Inferior parietal cortex (tissue), 1 donor: ENCODE measurements at regions not wholly inside any gene's neighbourhood (a gene's known extent, or its start where the extent isn't known, plus 50 kb on each side); places are given as distances from the start of the nearest gene placed in this dataset.
"Not testable (repeated sequence)": the region's sequence is repeated elsewhere in the genome, so short reads cannot be mapped to it uniquely, and the experiment has no call there.

Source experiments
- DNase-seq: peaks from one replicate; pipeline ENCODE4 v3.0.0-alpha.2; 2016; ENCODE audit errors: extremely low spot score

DNA sequence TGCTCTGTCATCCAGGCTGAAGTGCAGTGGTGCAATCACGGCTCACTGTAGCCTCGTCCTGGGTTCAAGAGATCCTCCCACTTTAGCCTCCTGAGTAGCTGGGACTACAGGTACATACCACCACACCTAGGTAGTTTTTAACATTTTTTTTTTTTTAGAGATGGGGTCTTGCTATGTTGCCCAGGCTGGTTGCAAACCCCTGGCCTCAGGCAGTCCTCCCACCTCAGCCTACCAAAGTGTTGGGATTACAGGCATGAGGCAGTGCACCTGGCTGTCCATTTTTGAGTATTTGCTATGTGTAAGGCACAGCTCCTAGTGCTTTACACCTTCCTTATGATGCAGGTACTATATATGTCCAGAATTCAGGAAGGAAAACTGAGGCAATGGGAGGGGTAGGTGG lies 138.8 kb upstream of the ZNF536 start:
- DNase-seq, result no peak

GRCh38 chr19:30235946-30236345 lies 136.2 kb upstream of the ZNF536 start:
- DNase-seq, result no peak

DNA sequence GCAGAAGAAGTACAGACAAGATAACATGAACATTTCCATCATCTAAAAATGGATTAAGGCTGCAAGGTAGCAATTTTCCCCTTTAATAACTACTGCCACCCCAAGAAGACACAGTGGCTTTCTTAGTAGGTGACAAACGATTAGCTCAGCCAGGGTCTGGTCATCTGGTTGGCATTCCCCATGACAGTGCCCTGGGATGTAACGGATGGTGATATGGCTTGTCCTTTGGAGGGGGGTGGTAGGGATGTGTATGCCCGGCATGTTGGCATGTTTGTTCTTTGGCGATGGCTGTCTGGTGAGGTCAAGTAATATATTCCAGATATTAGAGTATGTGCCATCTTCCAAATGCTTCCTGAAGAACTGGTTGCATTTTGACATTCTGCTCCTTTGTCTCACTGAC lies 135.6 kb upstream of the ZNF536 start:
- DNase-seq, result no peak

DNA sequence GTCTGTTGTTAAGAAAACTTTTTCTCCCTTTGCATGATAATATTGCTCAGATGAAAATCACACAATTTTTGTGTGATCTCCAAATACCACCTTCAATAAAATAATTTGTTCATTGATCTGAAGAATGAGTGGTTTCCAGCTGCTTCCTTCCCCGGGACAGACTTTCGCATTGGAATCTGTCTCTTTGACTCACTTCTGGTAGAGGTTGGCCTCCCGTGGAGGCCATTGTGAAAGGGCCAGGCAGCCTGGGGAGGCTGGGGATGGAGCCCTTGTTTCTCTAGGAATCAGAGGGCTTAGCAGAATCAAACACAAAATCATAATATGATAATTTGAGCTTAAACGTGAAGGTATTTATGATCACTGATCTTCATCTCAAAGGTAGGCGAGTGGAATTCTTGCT lies 135.0 kb upstream of the ZNF536 start:
- no peak for DNase-seq

DNA sequence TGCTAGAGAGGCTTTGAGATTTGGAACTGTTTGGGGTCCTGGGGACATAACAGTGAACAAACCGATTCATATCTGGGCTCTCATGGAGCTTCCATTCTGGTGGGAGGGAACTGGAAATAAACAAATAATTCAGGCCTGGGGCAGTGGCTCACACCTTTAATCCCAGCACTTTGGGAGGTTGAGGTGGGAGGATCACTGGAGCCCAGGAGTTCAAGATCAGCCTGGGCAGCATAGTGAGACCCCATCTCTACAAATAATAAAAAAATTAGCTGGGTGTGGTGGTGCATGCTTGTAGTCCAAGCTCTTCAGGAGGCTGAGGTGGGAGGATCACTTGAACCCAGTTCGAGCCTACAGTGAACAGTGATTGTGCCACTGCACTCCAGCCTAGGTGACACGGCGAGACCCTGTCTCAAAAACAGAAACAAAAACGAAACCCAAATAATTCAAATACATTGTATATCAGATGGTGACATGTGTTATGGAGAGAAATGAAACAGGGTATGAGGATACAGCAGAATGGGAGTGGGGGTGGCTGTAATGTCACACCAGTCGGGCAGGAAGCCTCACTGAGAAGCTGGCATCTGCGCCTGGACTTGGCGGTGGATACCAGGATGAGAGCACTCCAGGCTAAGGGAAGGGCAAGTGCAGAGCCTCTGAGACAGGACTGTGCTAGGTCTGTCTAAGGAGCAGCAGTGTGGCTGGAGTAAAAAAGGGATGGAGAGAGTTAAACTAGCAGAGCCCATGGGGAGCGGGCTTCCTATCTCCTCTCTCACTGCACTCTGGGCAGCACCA lies 131.1 kb upstream of the ZNF536 start:
- no peak for DNase-seq

DNA sequence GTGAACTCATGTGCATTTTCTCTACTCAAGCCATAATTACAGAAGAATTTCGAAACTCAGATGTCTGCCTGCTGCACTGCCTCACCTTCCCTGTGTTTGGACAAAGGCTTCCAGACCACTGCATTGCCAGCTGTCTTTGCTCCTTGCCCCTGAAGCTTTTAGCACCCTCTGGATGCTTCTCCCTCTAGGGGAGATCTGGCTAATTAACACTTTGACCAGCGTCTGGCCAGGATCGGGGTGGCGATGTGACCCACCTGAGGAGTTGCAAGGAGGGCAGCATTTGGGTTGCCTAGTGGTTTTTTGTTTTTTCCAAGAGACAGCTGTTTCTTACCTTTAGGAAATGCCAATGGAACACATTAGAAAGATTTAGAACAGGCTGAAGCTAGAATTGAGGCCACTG lies 127.7 kb upstream of the ZNF536 start:
- no peak for DNase-seq

DNA sequence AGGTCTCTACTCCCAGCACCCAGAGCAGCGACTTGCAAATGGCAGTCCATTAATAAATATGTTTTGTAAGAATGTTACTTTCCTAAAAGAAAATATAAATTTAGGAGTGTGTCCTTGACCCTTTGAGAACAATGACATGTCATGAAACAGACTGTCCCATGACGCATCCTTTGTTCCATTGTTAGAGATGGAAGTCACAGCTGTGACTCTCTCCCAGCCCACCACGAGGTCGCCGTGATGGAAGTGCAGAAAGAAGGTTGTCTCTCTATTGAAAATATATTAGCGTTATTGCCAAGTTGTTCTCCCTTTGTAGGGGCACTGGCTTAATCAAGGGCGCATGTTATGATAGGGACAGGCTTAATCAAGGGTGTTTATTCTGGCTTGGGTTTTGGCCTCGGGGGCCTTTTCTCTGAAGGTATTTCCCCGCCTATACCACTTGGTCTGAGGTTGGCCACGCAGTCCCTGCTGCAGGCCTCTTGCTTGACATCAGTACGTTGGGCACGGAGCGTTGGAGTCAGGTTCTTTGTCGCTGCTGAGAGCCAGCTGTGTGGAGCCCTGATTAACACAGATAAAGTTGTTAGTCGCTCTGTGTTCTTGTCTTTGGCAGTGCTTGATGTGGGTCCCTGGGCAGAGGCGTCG lies 126.7 kb upstream of the ZNF536 start:
- DNase-seq, result no peak

- DNase-seq, result no peak
These were observed 122.3 kb upstream of the ZNF536 start for GRCh38 chr19:30249911-30250310.

- no peak for DNase-seq
These were observed 120.0 kb upstream of the ZNF536 start for GRCh38 chr19:30252214-30252613.

- no peak for DNase-seq
These were observed 118.6 kb upstream of the ZNF536 start for GRCh38 chr19:30253581-30253996.

GRCh38 chr19:30254158-30254557 lies 118.0 kb upstream of the ZNF536 start:
- DNase-seq, result no peak

GRCh38 chr19:30254789-30255188 lies 117.4 kb upstream of the ZNF536 start:
- DNase-seq, result no peak

DNA sequence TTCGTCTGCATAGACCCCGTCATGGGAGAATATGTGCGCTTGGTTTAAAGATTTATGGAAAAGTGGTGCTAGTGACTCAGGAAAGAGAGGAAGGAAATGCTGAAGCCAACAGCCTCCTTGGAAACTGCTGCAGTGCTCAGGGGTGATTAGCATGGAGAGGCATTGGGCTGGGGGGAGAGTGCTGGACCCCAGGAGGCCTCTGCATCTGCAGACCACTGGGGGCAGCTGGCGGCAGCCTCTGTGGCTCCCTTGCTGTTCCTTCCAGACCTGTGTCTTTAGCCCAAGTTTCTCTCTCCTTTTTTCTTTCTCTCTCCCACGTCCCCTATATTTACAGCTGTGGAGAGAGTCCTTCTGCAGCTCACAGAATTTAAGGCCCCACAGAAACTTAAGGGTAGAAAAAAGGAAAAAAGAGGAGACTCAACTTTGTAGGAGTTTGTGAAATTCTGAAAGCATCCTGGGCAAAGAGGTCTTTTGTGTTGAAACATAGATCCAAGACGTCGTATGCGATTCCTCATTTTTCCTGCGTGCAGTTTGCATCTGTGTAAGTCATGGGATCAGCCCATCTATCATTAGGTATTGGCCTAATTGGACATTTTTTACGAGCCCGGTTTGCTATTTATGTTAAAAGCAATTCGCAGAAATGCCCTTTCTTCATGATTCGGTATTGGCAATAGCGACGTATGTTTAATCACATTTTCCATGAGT lies 116.2 kb upstream of the ZNF536 start:
- DNase-seq, result no peak

GRCh38 chr19:30256496-30256850 lies 115.7 kb upstream of the ZNF536 start:
- no peak for DNase-seq

DNA sequence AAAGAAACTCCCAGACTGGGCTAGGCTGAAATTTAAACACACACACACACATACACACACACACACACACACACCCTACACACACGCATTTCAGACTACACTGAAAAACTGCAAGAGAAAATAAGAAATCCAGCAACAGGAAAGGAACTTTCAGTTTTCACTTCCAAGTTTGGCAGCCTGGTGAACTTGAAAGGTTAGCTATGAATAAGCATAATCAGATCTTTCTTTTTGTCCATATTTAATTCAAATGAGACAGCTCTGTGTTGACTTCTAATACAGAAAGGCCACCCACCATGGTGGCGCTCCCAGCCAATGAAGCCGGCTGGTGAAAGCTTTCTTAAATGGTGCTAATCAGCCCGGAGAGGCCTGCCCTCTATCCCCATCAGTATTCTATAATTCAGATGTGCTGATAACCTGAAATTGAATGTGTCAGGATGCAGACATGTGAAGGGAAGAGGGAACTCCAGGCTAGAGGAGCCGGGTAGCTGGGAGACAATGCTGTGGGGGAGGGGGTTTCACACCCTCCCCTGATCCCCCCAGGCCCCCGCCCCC lies 108.3 kb upstream of the ZNF536 start:
- no peak for DNase-seq

DNA sequence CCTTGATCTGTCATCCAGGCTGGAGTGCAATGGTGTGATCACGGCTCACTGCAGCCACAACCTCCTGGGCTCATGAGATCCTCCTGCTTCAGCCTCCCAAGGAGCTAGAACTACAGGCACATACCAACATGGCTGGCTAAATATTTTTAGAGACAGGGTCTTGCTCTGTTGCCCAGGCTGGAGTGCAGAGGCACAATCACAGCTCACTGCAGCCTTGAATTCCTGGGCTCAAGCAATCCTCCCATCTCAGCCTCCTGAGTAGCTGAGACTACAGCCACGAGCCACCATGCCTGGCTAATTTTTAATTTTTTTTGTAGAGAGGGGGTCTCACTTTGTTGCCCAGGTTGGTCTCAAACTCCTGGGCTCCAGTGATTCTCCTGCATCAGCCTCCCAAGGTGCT lies 106.3 kb upstream of the ZNF536 start:
- not testable (repeated sequence) for DNase-seq

DNA sequence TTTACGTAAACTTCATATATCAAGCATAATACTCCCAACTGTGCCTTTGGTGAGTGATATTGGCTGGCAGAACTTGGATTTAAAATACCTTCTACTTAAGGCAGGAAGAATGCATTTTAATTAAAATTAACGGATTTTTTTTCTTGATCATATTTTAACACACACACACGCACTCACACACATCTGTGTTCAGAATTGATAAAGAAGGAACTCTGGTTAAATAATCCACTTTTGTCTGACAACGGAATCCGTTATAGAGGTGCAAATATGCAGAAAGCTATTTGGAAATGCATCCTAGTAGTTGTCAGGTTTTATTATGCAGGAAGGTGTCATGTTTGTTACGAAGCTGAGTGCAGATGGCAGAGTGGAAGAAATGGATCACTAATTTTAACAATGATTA lies 105.5 kb upstream of the ZNF536 start:
- no peak for DNase-seq

DNA sequence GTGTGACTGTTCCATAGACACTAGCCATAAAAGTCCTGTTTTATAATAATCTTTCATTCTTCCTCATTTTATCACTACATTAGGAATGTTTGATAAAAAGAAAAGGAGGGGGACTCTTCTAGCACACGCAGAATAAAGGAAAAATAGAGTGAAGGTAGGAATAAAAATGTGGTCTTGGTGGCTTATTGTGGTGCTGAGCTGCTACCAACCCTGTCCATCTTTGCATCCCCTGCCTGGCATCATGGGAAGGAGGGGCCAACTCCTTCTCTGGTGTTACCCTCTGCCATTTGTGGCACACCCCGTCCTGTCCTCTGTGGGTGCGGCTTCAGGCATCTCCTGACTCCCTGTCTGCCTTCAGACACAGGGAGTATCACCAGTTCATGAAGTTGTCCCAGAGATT lies 104.9 kb upstream of the ZNF536 start:
- no peak for DNase-seq

GRCh38 chr19:30268601-30269000 lies 103.6 kb upstream of the ZNF536 start:
- no peak for DNase-seq

- no peak for DNase-seq
These were observed 102.5 kb upstream of the ZNF536 start for GRCh38 chr19:30269638-30270037.

- DNase-seq, result no peak
These were observed 100.4 kb upstream of the ZNF536 start for GRCh38 chr19:30271816-30272215.

- no peak for DNase-seq
These were observed 99.6 kb upstream of the ZNF536 start for GRCh38 chr19:30272554-30272953.

GRCh38 chr19:30273184-30273583 lies 99.0 kb upstream of the ZNF536 start:
- no peak for DNase-seq
